ENCODE measurements at regions not wholly inside any gene's neighbourhood (a gene's known extent, or its start where the extent isn't known, plus 50 kb on each side); places are given as distances from the start of the nearest gene placed in this dataset.

GRCh38 chr15:29589416-29589815 is 232.9 kb downstream of the TJP1 start:
- no peaks in the 10 kb centered on the region for H3K27me3 ChIP-seq
- no peak overlapping the region for H3K4me3 ChIP-seq
- no peak for TF ChIP-seq CTCF (IDR thresholded peaks at IDR 0.05; ENCODE audit: low read depth, low read length)
- H3K9me3 ChIP-seq (ENCODE audit: low read depth) = no peaks in the 10 kb centered on the region
- H3K36me3 ChIP-seq = no peaks in the 10 kb centered on the region
- H3K4me1 ChIP-seq (ENCODE audit: low read depth) = no peaks in the 10 kb centered on the region
- no peak for DNase-seq (ENCODE audit: low read depth in 1 of 2, low spot score in 1 of 2)
- no peak overlapping the region for H3K27ac ChIP-seq

GRCh38 chr15:29573197-29573838 is 248.9 kb downstream of the TJP1 start:
- peaks cover 45% of the 10 kb centered on the region for H3K27me3 ChIP-seq

DNA sequence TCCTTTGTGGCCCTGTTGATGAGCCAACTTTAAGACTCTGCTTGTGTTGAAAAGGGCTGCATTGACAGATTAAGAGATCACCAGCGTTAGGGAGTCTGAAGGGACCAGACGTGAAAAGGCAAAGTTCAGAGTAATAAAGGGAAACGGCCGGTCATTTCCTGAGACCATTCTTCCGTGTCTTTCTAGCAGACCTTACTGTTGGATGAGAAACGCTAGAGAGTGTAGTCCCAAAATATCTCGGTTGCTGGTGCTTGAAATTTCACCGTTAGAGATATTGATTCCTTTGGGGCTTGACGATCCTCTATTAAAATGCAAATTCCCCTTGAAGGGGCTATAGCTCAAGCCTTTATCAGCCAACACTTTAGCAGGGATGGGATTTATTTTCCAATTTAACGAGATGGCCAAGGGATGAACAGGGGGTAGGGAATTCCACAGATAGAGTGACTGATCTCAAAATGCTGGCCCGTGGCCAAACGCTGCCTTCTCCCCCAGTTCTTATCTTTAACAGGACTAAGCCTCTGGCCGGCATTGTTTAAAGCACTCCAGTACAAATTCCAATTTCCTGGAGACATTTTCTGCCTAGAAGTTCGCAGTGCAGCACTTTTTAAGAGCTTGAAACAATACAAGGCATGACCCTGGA is 250.4 kb downstream of the TJP1 start:
- Histone ChIP-seq H3K9me3 (ENCODE audit: low read depth) (no peaks in the 10 kb centered on the region), H3K27me3 (peaks cover 52% of the 10 kb centered on the region), H3K36me3 (no peaks in the 10 kb centered on the region), H3K4me1 (ENCODE audit: low read depth) (peaks cover 6% of the 10 kb centered on the region), H3K27ac (no peak overlapping the region), H3K4me3 (peak overlapping the region; percentile 69)
- peak; percentile 46 to 77 for DNase-seq (ENCODE audit: low read depth in 1 of 2, low spot score in 1 of 2)
- TF ChIP-seq CTCF (IDR thresholded peaks at IDR 0.05; ENCODE audit: low read depth, low read length) = no peak

More at GRCh38 chr15:29573197-29573838, 248.9 kb downstream of the TJP1 start:
- Histone ChIP-seq H3K36me3 (no peaks in the 10 kb centered on the region), H3K9me3 (ENCODE audit: low read depth) (no peaks in the 10 kb centered on the region), H3K4me3 (no peak overlapping the region), H3K27ac (no peak overlapping the region), H3K4me1 (ENCODE audit: low read depth) (peaks cover 6% of the 10 kb centered on the region)
- no peak for DNase-seq (ENCODE audit: low read depth in 1 of 2, low spot score in 1 of 2)
- TF ChIP-seq CTCF (IDR thresholded peaks at IDR 0.05; ENCODE audit: low read depth, low read length) = no peak

DNA sequence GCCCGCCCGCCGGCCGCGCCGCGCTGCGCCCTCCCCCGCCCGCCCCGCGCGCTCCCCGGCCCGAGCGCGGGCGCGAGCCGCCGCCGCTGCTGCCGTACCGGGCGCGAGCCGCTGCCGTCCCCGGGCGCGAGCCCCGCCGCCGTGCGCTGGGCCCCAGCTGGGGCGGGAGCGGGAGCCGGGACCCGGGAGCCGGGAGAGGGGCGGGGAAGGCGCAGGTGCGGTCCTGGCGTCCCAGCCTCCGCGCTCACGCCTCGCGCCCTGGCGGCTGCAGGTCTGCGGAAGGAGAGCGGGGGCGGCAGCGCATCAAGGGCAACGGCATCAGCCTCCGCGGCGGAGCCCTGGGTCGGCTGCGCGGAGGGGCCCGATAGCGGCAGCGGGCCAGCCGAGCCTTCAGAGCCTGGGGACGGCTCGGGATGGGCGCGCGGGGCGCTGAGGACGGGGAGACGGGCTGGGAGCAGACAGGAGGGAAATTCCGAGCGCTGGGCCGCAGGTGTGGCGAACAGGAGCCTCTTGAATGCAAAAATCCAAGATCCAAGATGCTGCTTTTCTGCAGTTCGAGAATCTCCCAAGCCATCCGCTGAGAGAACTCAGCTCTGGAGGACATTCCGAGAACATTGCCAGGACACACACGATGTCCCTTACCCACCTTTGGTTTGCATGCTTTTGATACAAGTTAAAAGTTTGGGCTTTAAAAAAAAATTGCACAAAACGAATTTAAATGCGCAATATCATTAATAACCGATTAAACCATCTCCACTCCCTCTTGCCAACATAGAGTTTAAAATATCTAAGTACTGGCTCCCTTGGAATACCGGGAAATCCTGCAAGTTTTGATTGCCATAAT is 251.1 kb downstream of the TJP1 start:
- H3K4me3 ChIP-seq = peak overlapping the region; percentile 69

More for the DNA sequence above, 251.1 kb downstream of the TJP1 start:
- Histone ChIP-seq H3K4me1 (ENCODE audit: low read depth) (peaks cover 6% of the 10 kb centered on the region), H3K36me3 (no peaks in the 10 kb centered on the region), H3K27me3 (peaks cover 52% of the 10 kb centered on the region), H3K9me3 (ENCODE audit: low read depth) (no peaks in the 10 kb centered on the region), H3K27ac (no peak overlapping the region)
- peak; percentile 27 to 84 for DNase-seq (ENCODE audit: low read depth in 1 of 2, low spot score in 1 of 2)
- no peak for TF ChIP-seq CTCF (IDR thresholded peaks at IDR 0.05; ENCODE audit: low read depth, low read length)

Data from cardiac muscle cell (in vitro differentiated cells and primary cell).